ENCODE measurements at regions not wholly inside any gene's neighbourhood (a gene's known extent, or its start where the extent isn't known, plus 50 kb on each side); places are given as distances from the start of the nearest gene placed in this dataset.
"Not testable (repeated sequence)": the region's sequence is repeated elsewhere in the genome, so short reads cannot be mapped to it uniquely, and the experiment has no call there.

GRCh38 chr14:25350802-25351201 lies 300.9 kb upstream of the STXBP6 start:
- DNase-seq (ENCODE audit: insufficient read length, low spot score) = no peak
- FAIRE-seq = no peak

- FAIRE-seq (no peak), DNase-seq (ENCODE audit: insufficient read length, low spot score) (no peak)
Observed at GRCh38 chr14:25350021-25350420, 300.1 kb upstream of the STXBP6 start.

GRCh38 chr14:25349269-25349668 lies 299.3 kb upstream of the STXBP6 start:
- no peak for FAIRE-seq

GRCh38 chr14:25340882-25341281 lies 290.9 kb upstream of the STXBP6 start:
- no peak for FAIRE-seq
- DNase-seq (ENCODE audit: insufficient read length, low spot score) = no peak

More at GRCh38 chr14:25349269-25349668, 299.3 kb upstream of the STXBP6 start:
- DNase-seq (ENCODE audit: insufficient read length, low spot score) = no peak

- no peak for DNase-seq (ENCODE audit: insufficient read length, low spot score)
- no peak for FAIRE-seq
Observed at GRCh38 chr14:25322784-25323183, 272.8 kb upstream of the STXBP6 start.

GRCh38 chr14:25316007-25316406 lies 266.1 kb upstream of the STXBP6 start:
- not testable (repeated sequence) for DNase-seq (ENCODE audit: insufficient read length, low spot score); FAIRE-seq

- FAIRE-seq (no peak), DNase-seq (ENCODE audit: insufficient read length, low spot score) (no peak)
Observed at GRCh38 chr14:25308244-25308643, 258.3 kb upstream of the STXBP6 start.

- DNase-seq (ENCODE audit: insufficient read length, low spot score) (no peak), FAIRE-seq (no peak)
Observed at GRCh38 chr14:25303934-25304333, 254.0 kb upstream of the STXBP6 start.

- DNase-seq (ENCODE audit: insufficient read length, low spot score) (no peak), FAIRE-seq (no peak)
Observed at GRCh38 chr14:25298238-25298637, 248.3 kb upstream of the STXBP6 start.

- DNase-seq (ENCODE audit: insufficient read length, low spot score); FAIRE-seq: not testable (repeated sequence)
Observed at GRCh38 chr14:25290154-25290553, 240.2 kb upstream of the STXBP6 start.

GRCh38 chr14:25274529-25274928 lies 224.6 kb upstream of the STXBP6 start:
- FAIRE-seq (no peak), DNase-seq (ENCODE audit: insufficient read length, low spot score) (no peak)

- FAIRE-seq (no peak), DNase-seq (ENCODE audit: insufficient read length, low spot score) (no peak)
Observed at GRCh38 chr14:25267186-25267585, 217.2 kb upstream of the STXBP6 start.

- FAIRE-seq = no peak
- DNase-seq (ENCODE audit: insufficient read length, low spot score) = no peak
Observed at GRCh38 chr14:25259470-25259869, 209.5 kb upstream of the STXBP6 start.

GRCh38 chr14:25252793-25253192 lies 202.8 kb upstream of the STXBP6 start:
- no peak for FAIRE-seq

GRCh38 chr14:25250516-25250915 lies 200.6 kb upstream of the STXBP6 start:
- DNase-seq (ENCODE audit: insufficient read length, low spot score) = no peak
- FAIRE-seq = no peak

More at GRCh38 chr14:25252793-25253192, 202.8 kb upstream of the STXBP6 start:
- no peak for DNase-seq (ENCODE audit: insufficient read length, low spot score)

- FAIRE-seq (no peak), DNase-seq (ENCODE audit: insufficient read length, low spot score) (no peak)
Observed at GRCh38 chr14:25247609-25248008, 197.7 kb upstream of the STXBP6 start.

- DNase-seq (ENCODE audit: insufficient read length, low spot score) = no peak
- FAIRE-seq = peak; percentile 72
Observed at GRCh38 chr14:25246751-25247150, 196.8 kb upstream of the STXBP6 start.

- FAIRE-seq = no peak
- no peak for DNase-seq (ENCODE audit: insufficient read length, low spot score)
Observed at GRCh38 chr14:25239170-25239569, 189.2 kb upstream of the STXBP6 start.

- DNase-seq (ENCODE audit: insufficient read length, low spot score) = peak; percentile 6
- no peak for FAIRE-seq
Observed at GRCh38 chr14:25237845-25238244, 187.9 kb upstream of the STXBP6 start.

GRCh38 chr14:25233613-25234012 lies 183.7 kb upstream of the STXBP6 start:
- FAIRE-seq = no peak
- DNase-seq (ENCODE audit: insufficient read length, low spot score) = no peak

GRCh38 chr14:25231004-25231403 lies 181.1 kb upstream of the STXBP6 start:
- DNase-seq (ENCODE audit: insufficient read length, low spot score) = no peak
- no peak for FAIRE-seq

- DNase-seq (ENCODE audit: insufficient read length, low spot score) (no peak), FAIRE-seq (no peak)
Observed at GRCh38 chr14:25226214-25226613, 176.3 kb upstream of the STXBP6 start.

GRCh38 chr14:25222256-25222655 lies 172.3 kb upstream of the STXBP6 start:
- DNase-seq (ENCODE audit: insufficient read length, low spot score) (no peak), FAIRE-seq (no peak)
